B cell (primary cell): ENCODE measurements at regions not wholly inside any gene's neighbourhood (a gene's known extent, or its start where the extent isn't known, plus 50 kb on each side); places are given as distances from the start of the nearest gene placed in this dataset.

Experiments used
- EZH2 ChIP-seq: IDR thresholded peaks from 2 replicates; pipeline ENCODE4 v1.6.1; 2012; ENCODE audit warnings: borderline replicate concordance, low read depth, mild to moderate bottlenecking, moderate library complexity, low read length; ENCODE audit not compliant: insufficient read depth, poor library complexity, severe bottlenecking
- TF ChIP-seq, protein P1 (sequence below): fragments of 200-600 bp; IDR thresholded peaks from one replicate; pipeline ENCODE4 v1.8.0; 2022; ENCODE audit warnings: antibody characterized with exemption, mild to moderate bottlenecking

DNA sequence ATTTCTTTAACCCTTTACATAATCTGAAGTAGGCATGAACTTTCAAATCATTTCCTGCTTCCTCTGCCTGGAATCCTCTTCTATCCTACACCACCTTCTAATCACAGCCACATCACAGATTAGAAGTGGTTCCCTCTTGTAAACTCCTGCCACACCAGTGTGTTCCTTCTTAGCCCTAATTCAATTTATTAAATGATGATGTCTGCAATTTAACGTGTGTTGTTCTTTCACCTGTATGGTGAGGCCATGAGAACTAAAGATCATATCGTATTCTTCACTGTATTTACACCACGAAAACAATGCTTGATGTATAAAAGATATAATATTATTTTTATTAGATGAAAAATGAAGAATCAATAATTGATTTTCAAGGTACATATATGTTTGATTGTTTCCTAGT is 494.3 kb downstream of the EPHA4 start:
- TF ChIP-seq, protein P1, sequence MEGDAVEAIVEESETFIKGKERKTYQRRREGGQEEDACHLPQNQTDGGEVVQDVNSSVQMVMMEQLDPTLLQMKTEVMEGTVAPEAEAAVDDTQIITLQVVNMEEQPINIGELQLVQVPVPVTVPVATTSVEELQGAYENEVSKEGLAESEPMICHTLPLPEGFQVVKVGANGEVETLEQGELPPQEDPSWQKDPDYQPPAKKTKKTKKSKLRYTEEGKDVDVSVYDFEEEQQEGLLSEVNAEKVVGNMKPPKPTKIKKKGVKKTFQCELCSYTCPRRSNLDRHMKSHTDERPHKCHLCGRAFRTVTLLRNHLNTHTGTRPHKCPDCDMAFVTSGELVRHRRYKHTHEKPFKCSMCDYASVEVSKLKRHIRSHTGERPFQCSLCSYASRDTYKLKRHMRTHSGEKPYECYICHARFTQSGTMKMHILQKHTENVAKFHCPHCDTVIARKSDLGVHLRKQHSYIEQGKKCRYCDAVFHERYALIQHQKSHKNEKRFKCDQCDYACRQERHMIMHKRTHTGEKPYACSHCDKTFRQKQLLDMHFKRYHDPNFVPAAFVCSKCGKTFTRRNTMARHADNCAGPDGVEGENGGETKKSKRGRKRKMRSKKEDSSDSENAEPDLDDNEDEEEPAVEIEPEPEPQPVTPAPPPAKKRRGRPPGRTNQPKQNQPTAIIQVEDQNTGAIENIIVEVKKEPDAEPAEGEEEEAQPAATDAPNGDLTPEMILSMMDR: no peak
- TF ChIP-seq EZH2: no peak
